ENCODE measurements at regions not wholly inside any gene's neighbourhood (a gene's known extent, or its start where the extent isn't known, plus 50 kb on each side); places are given as distances from the start of the nearest gene placed in this dataset.
"Not testable (repeated sequence)": the region's sequence is repeated elsewhere in the genome, so short reads cannot be mapped to it uniquely, and the experiment has no call there.

- DNase-seq (ENCODE audit: low read depth); H3K4me3 ChIP-seq (ENCODE audit: low read depth, low read length): not testable (repeated sequence)
Measured at GRCh38 chr11:49702121-49702520, 250.1 kb upstream of the OR4C13 start.

GRCh38 chr11:49750447-49750846 is 201.7 kb upstream of the OR4C13 start:
- H3K4me3 ChIP-seq (ENCODE audit: low read depth, low read length); DNase-seq (ENCODE audit: low read depth): not testable (repeated sequence)

DNA sequence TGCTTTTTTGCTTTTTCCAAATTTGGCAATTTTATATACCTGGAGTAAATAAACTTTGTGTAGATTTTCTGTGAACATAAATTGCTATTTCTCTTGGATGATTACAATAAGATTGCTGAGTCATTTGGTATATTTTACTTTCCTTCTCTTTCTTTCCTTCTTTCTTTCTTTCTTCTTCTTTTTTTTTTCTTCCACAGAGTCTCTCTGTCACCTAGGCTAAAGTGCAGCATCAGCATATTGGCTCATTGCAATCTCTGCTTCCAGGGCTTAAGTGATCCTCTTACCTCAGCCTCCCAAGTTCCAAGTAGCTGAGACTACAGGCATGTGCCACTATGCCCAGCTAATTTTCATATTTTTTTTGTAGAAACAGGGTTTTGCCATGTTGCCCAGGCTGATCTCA is 201.2 kb upstream of the OR4C13 start:
- DNase-seq (ENCODE audit: low read depth); H3K4me3 ChIP-seq (ENCODE audit: low read depth, low read length): not testable (repeated sequence)

- not testable (repeated sequence) for DNase-seq (ENCODE audit: low read depth); H3K4me3 ChIP-seq (ENCODE audit: low read depth, low read length)
Measured at GRCh38 chr11:49780791-49781190, 171.4 kb upstream of the OR4C13 start.

- not testable (repeated sequence) for H3K4me3 ChIP-seq (ENCODE audit: low read depth, low read length); DNase-seq (ENCODE audit: low read depth)
Measured at GRCh38 chr11:49782000-49782399, 170.2 kb upstream of the OR4C13 start.

GRCh38 chr11:49783841-49784240 is 168.3 kb upstream of the OR4C13 start:
- not testable (repeated sequence) for H3K4me3 ChIP-seq (ENCODE audit: low read depth, low read length); DNase-seq (ENCODE audit: low read depth)

DNA sequence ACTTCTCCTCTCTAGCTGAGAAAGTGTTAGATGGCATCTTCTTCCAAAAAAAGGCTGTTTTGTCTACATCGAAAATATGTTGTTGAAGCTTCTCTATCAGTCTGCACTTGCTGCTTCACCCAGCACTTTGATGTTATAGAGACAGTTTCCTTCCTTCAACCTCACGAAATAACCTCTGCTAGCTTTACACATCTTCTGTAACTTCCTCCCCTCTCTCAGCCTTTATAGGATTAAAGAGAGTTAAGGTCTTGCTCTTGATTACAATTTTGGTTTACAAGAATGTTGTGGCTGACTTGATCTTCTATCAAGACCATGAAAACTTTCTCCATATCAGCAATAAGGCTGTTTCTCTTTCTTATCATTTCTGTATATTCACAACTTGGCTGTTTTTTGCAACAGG is 162.4 kb upstream of the OR4C13 start:
- not testable (repeated sequence) for DNase-seq (ENCODE audit: low read depth); H3K4me3 ChIP-seq (ENCODE audit: low read depth, low read length)

GRCh38 chr11:49798206-49798837 is 153.9 kb upstream of the OR4C13 start:
- not testable (repeated sequence) for H3K4me3 ChIP-seq (ENCODE audit: low read depth, low read length)

GRCh38 chr11:49817705-49818430 is 134.3 kb upstream of the OR4C13 start:
- H3K4me3 ChIP-seq (ENCODE audit: low read depth, low read length); DNase-seq (ENCODE audit: low read depth): not testable (repeated sequence)

More at GRCh38 chr11:49798206-49798837, 153.9 kb upstream of the OR4C13 start:
- not testable (repeated sequence) for DNase-seq (ENCODE audit: low read depth)

- not testable (repeated sequence) for DNase-seq (ENCODE audit: low read depth); H3K4me3 ChIP-seq (ENCODE audit: low read depth, low read length)
Measured at GRCh38 chr11:49823188-49823587, 129.0 kb upstream of the OR4C13 start.

DNA sequence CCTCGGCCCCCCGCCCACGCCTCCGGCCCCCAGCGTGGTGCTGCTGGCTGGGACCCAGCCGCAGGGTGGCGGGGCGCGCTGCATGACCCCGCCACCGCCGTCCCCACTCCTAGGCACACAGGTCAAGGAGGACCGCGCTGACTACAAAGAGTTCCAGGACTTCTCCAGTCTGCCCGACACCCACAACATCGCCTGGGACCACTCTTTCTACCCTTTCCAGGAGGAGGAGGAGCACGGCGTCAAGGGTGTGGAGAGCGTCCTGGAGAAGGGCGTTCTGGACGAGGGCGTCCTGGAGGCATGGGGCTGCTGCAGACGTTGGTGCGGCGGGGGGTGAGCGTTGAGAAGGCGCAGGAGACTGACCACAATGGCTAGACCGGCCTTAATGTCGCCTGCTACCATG is 101.7 kb upstream of the OR4C13 start:
- not testable (repeated sequence) for H3K4me3 ChIP-seq (ENCODE audit: low read depth, low read length)

DNA sequence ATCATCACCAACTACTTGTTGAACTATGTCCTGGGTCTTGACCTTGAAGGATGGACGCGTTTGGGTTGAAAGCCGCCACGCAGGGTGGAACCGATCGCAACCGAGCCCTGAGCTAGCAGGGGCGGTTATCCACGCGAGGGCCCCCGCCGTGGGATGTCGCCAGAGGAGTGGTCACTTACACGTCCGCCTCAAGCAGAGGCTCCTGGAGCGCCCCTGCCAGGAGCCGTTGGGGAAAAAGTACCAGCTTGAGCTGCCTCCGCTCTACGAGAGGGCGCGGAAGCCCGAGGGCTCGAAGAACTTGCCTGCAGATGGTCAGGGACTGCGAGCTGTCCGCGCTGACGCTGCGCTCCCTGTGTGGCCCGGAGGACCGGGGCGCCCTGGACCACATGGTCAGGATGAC is 100.7 kb upstream of the OR4C13 start:
- no peak overlapping the region for H3K4me3 ChIP-seq (ENCODE audit: low read depth, low read length)
- DNase-seq (ENCODE audit: low read depth) = no peak
- TF ChIP-seq, protein P1, sequence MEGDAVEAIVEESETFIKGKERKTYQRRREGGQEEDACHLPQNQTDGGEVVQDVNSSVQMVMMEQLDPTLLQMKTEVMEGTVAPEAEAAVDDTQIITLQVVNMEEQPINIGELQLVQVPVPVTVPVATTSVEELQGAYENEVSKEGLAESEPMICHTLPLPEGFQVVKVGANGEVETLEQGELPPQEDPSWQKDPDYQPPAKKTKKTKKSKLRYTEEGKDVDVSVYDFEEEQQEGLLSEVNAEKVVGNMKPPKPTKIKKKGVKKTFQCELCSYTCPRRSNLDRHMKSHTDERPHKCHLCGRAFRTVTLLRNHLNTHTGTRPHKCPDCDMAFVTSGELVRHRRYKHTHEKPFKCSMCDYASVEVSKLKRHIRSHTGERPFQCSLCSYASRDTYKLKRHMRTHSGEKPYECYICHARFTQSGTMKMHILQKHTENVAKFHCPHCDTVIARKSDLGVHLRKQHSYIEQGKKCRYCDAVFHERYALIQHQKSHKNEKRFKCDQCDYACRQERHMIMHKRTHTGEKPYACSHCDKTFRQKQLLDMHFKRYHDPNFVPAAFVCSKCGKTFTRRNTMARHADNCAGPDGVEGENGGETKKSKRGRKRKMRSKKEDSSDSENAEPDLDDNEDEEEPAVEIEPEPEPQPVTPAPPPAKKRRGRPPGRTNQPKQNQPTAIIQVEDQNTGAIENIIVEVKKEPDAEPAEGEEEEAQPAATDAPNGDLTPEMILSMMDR (conservative IDR thresholded peaks at IDR 0.05; ENCODE audit: low read depth, low read length) = no peak

More for the DNA sequence above, 101.7 kb upstream of the OR4C13 start:
- DNase-seq (ENCODE audit: low read depth) = not testable (repeated sequence)

DNA sequence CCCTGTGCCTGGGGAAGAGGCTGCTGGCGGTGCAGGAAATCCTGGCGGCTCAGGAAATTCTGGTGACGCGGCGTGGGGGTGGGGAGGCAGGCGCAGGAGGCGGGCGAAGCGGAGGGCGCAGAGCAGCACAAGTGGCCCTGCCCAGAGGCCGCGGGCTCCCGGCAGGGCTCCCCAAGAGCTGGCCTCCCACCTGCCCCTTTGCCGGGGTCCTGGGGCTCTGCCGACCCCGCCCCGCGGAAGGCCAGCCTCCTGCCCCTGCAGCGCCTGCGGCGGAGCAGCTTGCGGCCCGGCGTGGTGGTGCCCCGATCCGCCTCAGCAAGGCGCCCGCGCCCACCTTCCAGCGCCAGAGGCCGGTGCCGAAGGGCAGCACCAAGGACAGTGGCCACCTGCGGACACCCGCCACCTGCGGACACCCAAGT is 100.2 kb upstream of the OR4C13 start:
- no peak for DNase-seq (ENCODE audit: low read depth)
- TF ChIP-seq, protein P1 (conservative IDR thresholded peaks at IDR 0.05; ENCODE audit: low read depth, low read length) = no peak
- no peak overlapping the region for H3K4me3 ChIP-seq (ENCODE audit: low read depth, low read length)

DNA sequence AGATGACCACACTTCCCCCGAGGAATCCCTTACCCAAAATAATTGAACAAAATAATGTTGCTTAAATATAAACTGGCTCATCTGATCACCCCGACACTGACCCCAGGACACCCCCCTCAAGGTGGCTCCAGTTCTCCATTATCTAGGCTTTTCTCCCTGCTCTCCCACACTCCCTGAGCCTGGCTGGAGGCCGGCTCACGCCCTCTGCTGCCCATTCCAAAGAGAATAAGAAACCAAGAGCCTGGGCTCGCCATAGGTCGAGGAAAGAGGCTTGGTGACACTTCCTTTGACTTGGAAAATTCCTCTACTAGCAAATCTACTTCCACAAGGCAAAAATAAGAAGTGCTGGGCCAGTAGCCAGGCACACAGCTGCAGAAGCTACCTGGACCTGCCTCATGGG is 63.3 kb upstream of the OR4C13 start:
- H3K4me3 ChIP-seq (ENCODE audit: low read depth, low read length); DNase-seq (ENCODE audit: low read depth): not testable (repeated sequence)

GRCh38 chr11:49891910-49892671 is 60.1 kb upstream of the OR4C13 start:
- H3K4me3 ChIP-seq (ENCODE audit: low read depth, low read length); DNase-seq (ENCODE audit: low read depth): not testable (repeated sequence)

- DNase-seq (ENCODE audit: low read depth); H3K4me3 ChIP-seq (ENCODE audit: low read depth, low read length): not testable (repeated sequence)
Measured at GRCh38 chr11:49893442-49893841, 58.7 kb upstream of the OR4C13 start.

All from epithelial cell of proximal tubule (primary cell).